HG02623 (cell line): ENCODE measurements at regions not wholly inside any gene's neighbourhood (a gene's known extent, or its start where the extent isn't known, plus 50 kb on each side); places are given as distances from the start of the nearest gene placed in this dataset.

ENCODE experiments used
- ATAC-seq: cut with Tn5 transposase; IDR thresholded peaks from one replicate; pipeline ENCODE4 v1.9.1; 2021; ENCODE audit warnings: moderate library complexity; ENCODE audit not compliant: unreplicated experiment

GRCh38 chr6:21986703-21987102, 310.1 kb downstream of the PRL start:
- ATAC-seq = no peak

GRCh38 chr6:21987501-21987957, 309.3 kb downstream of the PRL start:
- peak; percentile 80 for ATAC-seq

GRCh38 chr6:21990577-21990976, 306.3 kb downstream of the PRL start:
- ATAC-seq = no peak

GRCh38 chr6:21992178-21992967, 304.5 kb downstream of the PRL start:
- ATAC-seq = no peak

- no peak for ATAC-seq
Measured at GRCh38 chr6:21993841-21994240, 303.0 kb downstream of the PRL start.

- ATAC-seq = no peak
Measured at GRCh38 chr6:21994821-21995220, 302.0 kb downstream of the PRL start.

- no peak for ATAC-seq
Measured at GRCh38 chr6:21995318-21995717, 301.5 kb downstream of the PRL start.

GRCh38 chr6:21996425-21997118, 300.3 kb downstream of the PRL start:
- no peak for ATAC-seq

GRCh38 chr6:21997119-21998037, 299.5 kb downstream of the PRL start:
- no peak for ATAC-seq

GRCh38 chr6:21998582-21998981, 298.3 kb downstream of the PRL start:
- ATAC-seq = no peak

- ATAC-seq = no peak
Measured at GRCh38 chr6:21999012-21999528, 297.8 kb downstream of the PRL start.

- ATAC-seq = no peak
Measured at GRCh38 chr6:21999741-22000140, 297.1 kb downstream of the PRL start.

GRCh38 chr6:22001396-22002027, 295.3 kb downstream of the PRL start:
- no peak for ATAC-seq

GRCh38 chr6:22003287-22003686, 293.5 kb downstream of the PRL start:
- no peak for ATAC-seq

- ATAC-seq = no peak
Measured at GRCh38 chr6:22006795-22007194, 290.0 kb downstream of the PRL start.

- no peak for ATAC-seq
Measured at GRCh38 chr6:22007469-22007868, 289.4 kb downstream of the PRL start.

- no peak for ATAC-seq
Measured at GRCh38 chr6:22008248-22008836, 288.5 kb downstream of the PRL start.

- ATAC-seq = no peak
Measured at GRCh38 chr6:22010102-22010501, 286.7 kb downstream of the PRL start.

- no peak for ATAC-seq
Measured at GRCh38 chr6:22015216-22015615, 281.6 kb downstream of the PRL start.

GRCh38 chr6:22015944-22016343, 280.9 kb downstream of the PRL start:
- ATAC-seq = no peak
